ENCODE measurements at regions not wholly inside any gene's neighbourhood (a gene's known extent, or its start where the extent isn't known, plus 50 kb on each side); places are given as distances from the start of the nearest gene placed in this dataset.
A peak's percentile ranks its signal among the peaks of the same experiment; 100 is the strongest.
"Not testable (repeated sequence)": the region's sequence is repeated elsewhere in the genome, so short reads cannot be mapped to it uniquely, and the experiment has no call there.

- DNase-seq (ENCODE audit: low read depth) = no peak
- H3K4me3 ChIP-seq (ENCODE audit: low read length) = no peak overlapping the region
- TF ChIP-seq CTCF (conservative IDR thresholded peaks at IDR 0.05; ENCODE audit: low read length) = no peak
Measured at GRCh38 chr18:75728621-75729020, 301.1 kb upstream of the SMIM21 start.

- no peak overlapping the region for H3K4me3 ChIP-seq (ENCODE audit: low read length)
- peak; percentile 59 for TF ChIP-seq CTCF (conservative IDR thresholded peaks at IDR 0.05; ENCODE audit: low read length)
- DNase-seq (ENCODE audit: low read depth) = peak; percentile 21
Measured at GRCh38 chr18:75727456-75727855, 300.0 kb upstream of the SMIM21 start.

GRCh38 chr18:75723521-75724340 is 296.2 kb upstream of the SMIM21 start:
- DNase-seq (ENCODE audit: low read depth) = no peak
- H3K4me3 ChIP-seq (ENCODE audit: low read length) = no peak overlapping the region
- TF ChIP-seq CTCF (conservative IDR thresholded peaks at IDR 0.05; ENCODE audit: low read length) = no peak

GRCh38 chr18:75714766-75715165 is 287.3 kb upstream of the SMIM21 start:
- no peak overlapping the region for H3K4me3 ChIP-seq (ENCODE audit: low read length)
- no peak for TF ChIP-seq CTCF (conservative IDR thresholded peaks at IDR 0.05; ENCODE audit: low read length)
- DNase-seq (ENCODE audit: low read depth) = no peak

- not testable (repeated sequence) for DNase-seq (ENCODE audit: low read depth); H3K4me3 ChIP-seq (ENCODE audit: low read length)
Measured at GRCh38 chr18:75712124-75712867, 284.8 kb upstream of the SMIM21 start.

GRCh38 chr18:75700561-75700960 is 273.1 kb upstream of the SMIM21 start:
- H3K4me3 ChIP-seq (ENCODE audit: low read length) = no peak overlapping the region
- no peak for DNase-seq (ENCODE audit: low read depth)
- no peak for TF ChIP-seq CTCF (conservative IDR thresholded peaks at IDR 0.05; ENCODE audit: low read length)

- DNase-seq (ENCODE audit: low read depth) = no peak
- no peak for TF ChIP-seq CTCF (conservative IDR thresholded peaks at IDR 0.05; ENCODE audit: low read length)
- H3K4me3 ChIP-seq (ENCODE audit: low read length) = no peak overlapping the region
Measured at GRCh38 chr18:75698861-75699260, 271.4 kb upstream of the SMIM21 start.

All from AG10803 (cell line).